ENCODE measurements at regions not wholly inside any gene's neighbourhood (a gene's known extent, or its start where the extent isn't known, plus 50 kb on each side); places are given as distances from the start of the nearest gene placed in this dataset.

- DNase-seq (ENCODE audit: low read depth, low spot score) (no peak), FAIRE-seq (no peak)
- ChIA-PET POLR2A (no interaction called here), CTCF (no interaction called here)
- BruUV-seq (replicated peaks) = no TSS peak
- Histone ChIP-seq H3K9me3 (replicated peaks; ENCODE audit: control insufficient read depth, insufficient read depth, low read length) (peaks cover 3% of the 10 kb centered on the region), H3K4me1 (ENCODE audit: control insufficient read depth, extremely low read depth, insufficient read depth, low read length) (no peaks in the 10 kb centered on the region), H3K27me3 (ENCODE audit: control insufficient read depth in 2 of 2, insufficient read depth in 2 of 2, low read length in 2 of 2) (no peaks in the 10 kb centered on the region), H3K4me2 (ENCODE audit: insufficient read depth, low read length) (no peak overlapping the region), H2AFZ (ENCODE audit: low read depth, low read length) (no peak overlapping the region), H3K27ac (ENCODE audit: insufficient read depth, low read depth, low read length) (no peak overlapping the region), H3K9ac (replicated peaks; ENCODE audit: extremely low read depth, insufficient read depth, low read length) (no peak overlapping the region), H3K9me1 (replicated peaks; ENCODE audit: control insufficient read depth, extremely low read depth, insufficient read depth, low read length) (no peaks in the 10 kb centered on the region), H3K79me2 (ENCODE audit: control insufficient read depth, insufficient read depth, low read length) (no peaks in the 10 kb centered on the region), H3K4me3 (replicated peaks in 1 of 3; ENCODE audit: insufficient read depth in 1 of 3, low read depth in 1 of 3, low read length in 3 of 3) (no peak overlapping the region), H4K20me1 (replicated peaks; ENCODE audit: control insufficient read depth, extremely low read depth, insufficient read depth, low read length) (no peaks in the 10 kb centered on the region), H3K36me3 (ENCODE audit: control insufficient read depth in 2 of 2, extremely low read depth in 1 of 2, insufficient read depth in 2 of 2, low read length in 2 of 2) (no peaks in the 10 kb centered on the region)
- TF ChIP-seq JUN (IDR thresholded peaks at IDR 0.05; ENCODE audit: borderline replicate concordance, insufficient read depth, insufficient read length, low read depth) (no peak), GATA2 (IDR thresholded peaks at IDR 0.05; ENCODE audit: insufficient read depth, insufficient read length, low read depth, low read length) (no peak), MAX (IDR thresholded peaks at IDR 0.05; ENCODE audit: insufficient read depth, insufficient read length) (no peak), EZH2 (IDR thresholded peaks at IDR 0.05; ENCODE audit: borderline replicate concordance, low read depth, low read length, severe bottlenecking) (no peak), CTCF (IDR thresholded peaks at IDR 0.05; ENCODE audit: extremely low read depth in 1 of 2, insufficient read depth in 1 of 2, low read depth in 1 of 2, low read length in 2 of 2) (no peak), FOS (IDR thresholded peaks at IDR 0.05; ENCODE audit: borderline replicate concordance, insufficient read depth, low read length) (no peak), POLR2A (IDR thresholded peaks at IDR 0.05; ENCODE audit: low read depth, low read length) (no peak), MYC (IDR thresholded peaks at IDR 0.05; ENCODE audit: low read depth, low read length) (no peak), POLR2AphosphoS5 (IDR thresholded peaks at IDR 0.05; ENCODE audit: insufficient read depth, low read depth, low read length) (no peak)
- dilution Hi-C loops (cut with MboI; ENCODE audit: extremely low pct_ligation_motif_present, low sequenced_read_pairs) = no loop called here
- intact Hi-C loops (cut with micrococcal nuclease) = no loop called here
These were observed 142.2 kb upstream of the KCNIP4 start for GRCh38 chr4:22090661-22091351.

Data from endothelial cell of umbilical vein (primary cell).